GM10266 (cell line): ENCODE measurements at regions not wholly inside any gene's neighbourhood (a gene's known extent, or its start where the extent isn't known, plus 50 kb on each side); places are given as distances from the start of the nearest gene placed in this dataset.

Source experiments
- DNase-seq: peaks from one replicate; pipeline ENCODE4 v3.0.0; 2012; ENCODE audit errors: extremely low spot score
- TF ChIP-seq, protein P1 (sequence below): IDR thresholded peaks from 2 replicates; pipeline ENCODE4 v1.5.1; 2012; ENCODE audit warnings: mild to moderate bottlenecking, low read depth; ENCODE audit not compliant: control insufficient read depth, insufficient read depth; ENCODE audit errors: missing control alignments

DNA sequence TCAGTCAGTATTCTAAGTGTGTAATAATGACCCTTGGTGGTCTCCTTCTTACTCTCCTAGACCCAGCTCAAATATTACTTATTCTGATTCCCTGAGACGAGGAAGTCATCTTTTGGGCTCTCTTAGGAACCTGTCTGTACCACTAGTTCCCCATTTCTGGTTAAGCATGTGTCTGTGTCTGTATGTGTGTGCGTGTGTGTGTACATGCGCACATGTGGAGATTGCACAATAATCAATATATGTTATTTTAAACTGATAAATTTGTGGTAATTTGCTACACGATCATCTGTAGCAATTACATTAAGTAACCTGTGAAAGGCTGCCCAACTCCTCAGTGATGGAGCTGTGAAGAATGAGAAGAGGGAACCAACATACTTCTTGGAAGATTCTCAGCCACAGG is 132.2 kb downstream of the ASCL4 start:
- TF ChIP-seq, protein P1, sequence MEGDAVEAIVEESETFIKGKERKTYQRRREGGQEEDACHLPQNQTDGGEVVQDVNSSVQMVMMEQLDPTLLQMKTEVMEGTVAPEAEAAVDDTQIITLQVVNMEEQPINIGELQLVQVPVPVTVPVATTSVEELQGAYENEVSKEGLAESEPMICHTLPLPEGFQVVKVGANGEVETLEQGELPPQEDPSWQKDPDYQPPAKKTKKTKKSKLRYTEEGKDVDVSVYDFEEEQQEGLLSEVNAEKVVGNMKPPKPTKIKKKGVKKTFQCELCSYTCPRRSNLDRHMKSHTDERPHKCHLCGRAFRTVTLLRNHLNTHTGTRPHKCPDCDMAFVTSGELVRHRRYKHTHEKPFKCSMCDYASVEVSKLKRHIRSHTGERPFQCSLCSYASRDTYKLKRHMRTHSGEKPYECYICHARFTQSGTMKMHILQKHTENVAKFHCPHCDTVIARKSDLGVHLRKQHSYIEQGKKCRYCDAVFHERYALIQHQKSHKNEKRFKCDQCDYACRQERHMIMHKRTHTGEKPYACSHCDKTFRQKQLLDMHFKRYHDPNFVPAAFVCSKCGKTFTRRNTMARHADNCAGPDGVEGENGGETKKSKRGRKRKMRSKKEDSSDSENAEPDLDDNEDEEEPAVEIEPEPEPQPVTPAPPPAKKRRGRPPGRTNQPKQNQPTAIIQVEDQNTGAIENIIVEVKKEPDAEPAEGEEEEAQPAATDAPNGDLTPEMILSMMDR: no peak
- DNase-seq: no peak

DNA sequence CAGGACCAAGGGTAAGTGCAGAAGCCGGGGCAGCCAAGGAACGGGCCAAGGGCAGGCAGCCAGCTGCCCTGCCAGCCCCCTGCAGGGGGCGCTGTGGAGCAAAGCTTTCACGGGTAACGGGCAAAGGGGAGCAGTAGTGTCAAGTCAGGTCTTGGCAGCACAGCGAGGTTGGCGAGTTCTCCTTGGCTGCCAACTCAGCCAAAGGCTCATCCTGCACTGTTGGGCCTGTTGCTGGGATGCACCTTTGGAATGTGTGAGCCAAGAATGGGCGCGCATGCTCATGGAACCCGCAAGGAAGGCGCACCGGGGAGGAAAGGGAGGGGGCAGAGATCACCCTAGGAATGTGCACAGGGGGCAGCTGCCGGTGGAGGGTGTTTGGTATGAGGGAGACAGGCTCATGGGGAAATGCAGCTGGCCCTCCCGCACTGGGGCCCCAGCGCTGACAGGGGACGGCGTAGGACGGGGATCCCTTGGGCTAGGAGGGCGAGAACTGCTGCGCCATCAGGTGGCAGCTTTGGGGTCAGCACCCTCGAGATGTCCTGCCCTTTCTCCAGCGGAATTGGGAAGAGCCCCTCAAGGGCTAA is 138.0 kb downstream of the ASCL4 start:
- DNase-seq: peak; percentile 79

GRCh38 chr12:107914460-107914977 is 140.0 kb downstream of the ASCL4 start:
- TF ChIP-seq, protein P1: no peak

More for the DNA sequence above, 138.0 kb downstream of the ASCL4 start:
- TF ChIP-seq, protein P1: peak; percentile 91

DNA sequence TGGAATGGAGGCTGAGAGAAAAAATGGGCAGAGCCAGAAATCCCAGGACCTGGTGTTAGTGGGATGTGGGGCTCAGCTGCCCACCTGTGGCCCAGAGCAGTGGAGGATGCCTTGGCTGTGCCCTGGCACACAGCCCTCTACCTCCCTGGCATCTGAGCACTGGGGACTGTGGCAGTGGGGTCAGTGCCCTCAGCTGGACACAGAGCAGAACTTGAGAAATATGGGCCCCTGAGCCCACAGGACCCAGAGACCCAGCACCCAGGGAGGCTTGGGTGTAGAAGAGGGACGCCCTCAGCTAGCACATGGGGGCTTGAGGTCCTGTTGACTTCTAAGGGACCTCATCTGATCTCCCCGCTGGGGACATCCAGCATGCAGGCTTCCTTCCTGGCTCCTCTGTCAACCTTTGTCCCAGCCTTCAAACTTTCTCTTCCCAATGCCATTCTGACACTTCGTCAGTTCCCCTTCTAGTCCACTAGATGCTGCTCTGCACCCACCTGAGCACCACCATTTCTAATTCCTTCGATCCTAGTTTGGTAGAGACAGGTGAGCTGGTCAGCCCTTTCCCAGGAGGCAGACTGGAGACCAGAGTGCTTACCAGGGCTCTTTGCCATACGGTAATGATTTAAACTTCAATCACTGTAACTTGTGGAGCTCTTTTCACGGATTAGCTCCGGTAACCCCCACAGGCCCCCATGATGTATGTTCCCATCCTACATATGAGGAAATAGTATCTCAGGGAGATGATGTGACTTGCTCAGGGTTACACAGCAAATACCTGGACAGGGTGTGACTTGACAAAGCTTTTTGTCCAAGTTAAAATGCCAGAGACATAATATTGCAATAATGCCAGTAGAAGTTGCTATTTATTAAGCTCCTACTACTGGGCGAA is 143.7 kb downstream of the ASCL4 start:
- TF ChIP-seq, protein P1: peak; percentile 75
- DNase-seq: peak; percentile 28

More at GRCh38 chr12:107914460-107914977, 140.0 kb downstream of the ASCL4 start:
- no peak for DNase-seq

DNA sequence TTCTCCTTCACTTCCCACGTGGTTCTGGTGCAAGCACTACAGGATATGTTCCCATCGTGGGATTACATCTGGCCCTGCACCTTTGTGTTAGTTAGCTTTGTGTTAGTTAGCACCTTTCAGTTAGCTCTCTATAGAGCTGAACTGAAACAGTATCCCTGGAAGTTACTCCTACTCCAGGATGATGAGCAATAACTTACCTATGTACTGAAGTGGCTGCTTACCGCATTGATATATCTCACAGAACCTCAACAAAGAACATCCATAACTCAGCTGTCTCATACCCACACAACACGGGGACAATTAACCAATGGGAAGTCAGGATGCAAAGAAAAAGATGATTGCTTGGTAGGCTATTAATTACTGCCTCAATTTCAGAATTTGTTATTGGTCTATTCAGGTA is 146.6 kb downstream of the ASCL4 start:
- no peak for DNase-seq
- TF ChIP-seq, protein P1: no peak

- TF ChIP-seq, protein P1: no peak
These were observed 150.6 kb downstream of the ASCL4 start for GRCh38 chr12:107925125-107925524.

More at GRCh38 chr12:107925125-107925524, 150.6 kb downstream of the ASCL4 start:
- no peak for DNase-seq
